ENCODE measurements at regions not wholly inside any gene's neighbourhood (a gene's known extent, or its start where the extent isn't known, plus 50 kb on each side); places are given as distances from the start of the nearest gene placed in this dataset.

DNA sequence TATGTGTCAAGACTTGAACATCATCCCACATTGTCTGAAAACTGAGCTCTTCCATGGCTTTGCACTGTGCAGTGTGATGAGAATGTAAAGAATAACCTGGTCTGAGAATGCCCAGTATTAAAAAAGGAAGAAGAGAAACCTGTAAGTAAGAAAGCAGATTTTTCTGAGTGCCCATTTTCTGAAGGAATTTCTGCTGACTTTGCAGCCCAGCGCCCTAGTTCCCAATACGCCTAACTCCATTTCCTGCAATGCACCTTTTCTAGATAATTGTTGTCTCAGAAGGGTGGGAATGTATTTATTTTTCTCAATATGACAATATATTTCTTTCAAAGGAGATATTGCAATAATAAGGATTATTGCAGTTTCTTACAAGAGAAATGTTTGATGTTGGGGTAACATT is 231.5 kb downstream of the HAO1 start:
- Histone ChIP-seq H4K20me1 (ENCODE audit: insufficient read depth, low read length, poor library complexity, severe bottlenecking) (no peaks in the 10 kb centered on the region), H3K4me3 (ENCODE audit: low read length, poor library complexity, severe bottlenecking) (no peak overlapping the region)
- no peak for TF ChIP-seq CTCF (conservative IDR thresholded peaks at IDR 0.05; ENCODE audit: low read length)
- no peak for TF ChIP-seq EZH2phosphoT487 (IDR thresholded peaks at IDR 0.05; ENCODE audit: borderline replicate concordance)

DNA sequence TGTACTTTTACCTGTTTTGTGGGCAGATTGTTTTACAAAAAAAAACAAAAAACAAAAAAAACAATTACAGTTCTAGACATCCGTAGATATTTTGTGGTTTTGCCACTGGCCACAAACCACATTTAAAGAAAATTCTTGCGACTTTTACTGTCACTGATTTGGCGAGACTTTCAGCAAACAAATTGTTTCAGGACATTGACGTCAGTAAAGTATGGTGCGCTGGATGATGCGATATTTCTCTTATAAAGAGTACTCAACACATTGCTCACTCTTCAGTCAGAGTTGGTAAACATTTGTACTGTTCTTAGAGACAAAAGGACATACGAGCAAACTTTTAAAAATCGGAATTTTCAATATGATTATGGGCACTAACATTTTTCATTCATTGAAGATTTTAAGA is 229.8 kb downstream of the HAO1 start:
- TF ChIP-seq EZH2phosphoT487 (IDR thresholded peaks at IDR 0.05; ENCODE audit: borderline replicate concordance) (no peak), CTCF (conservative IDR thresholded peaks at IDR 0.05; ENCODE audit: low read length) (no peak)
- H3K79me2 ChIP-seq (ENCODE audit: insufficient read depth, low read length) = no peaks in the 10 kb centered on the region
- no peaks in the 10 kb centered on the region for H4K20me1 ChIP-seq (ENCODE audit: insufficient read depth, low read length, poor library complexity, severe bottlenecking)
- H2AFZ ChIP-seq (ENCODE audit: low read length) = no peak overlapping the region
- H3K4me1 ChIP-seq (ENCODE audit: insufficient read depth, low read length, poor library complexity, severe bottlenecking) = no peaks in the 10 kb centered on the region
- H3K9me2 ChIP-seq (replicated peaks; ENCODE audit: low read depth, low read length) = no peaks in the 10 kb centered on the region
- no peak overlapping the region for H3K9ac ChIP-seq (ENCODE audit: low read depth, low read length, poor library complexity, severe bottlenecking)
- H3K4me3 ChIP-seq (ENCODE audit: low read length, poor library complexity, severe bottlenecking) = no peak overlapping the region
- no peaks in the 10 kb centered on the region for H3K27me3 ChIP-seq (ENCODE audit: insufficient read depth, low read length, poor library complexity, severe bottlenecking)
- no peaks in the 10 kb centered on the region for H3K9me3 ChIP-seq (ENCODE audit: insufficient read depth, low read depth, low read length)
- no peaks in the 10 kb centered on the region for H3K36me3 ChIP-seq (ENCODE audit: insufficient read depth, low read length)
- H3K4me2 ChIP-seq (ENCODE audit: low read depth, low read length, poor library complexity, severe bottlenecking) = no peak overlapping the region
- H3F3A ChIP-seq (ENCODE audit: low read depth) = no peaks in the 10 kb centered on the region

More for the DNA sequence above, 231.5 kb downstream of the HAO1 start:
- Histone ChIP-seq H3K9me2 (replicated peaks; ENCODE audit: low read depth, low read length) (no peaks in the 10 kb centered on the region), H3F3A (ENCODE audit: low read depth) (no peaks in the 10 kb centered on the region), H3K36me3 (ENCODE audit: insufficient read depth, low read length) (no peaks in the 10 kb centered on the region), H3K9me3 (ENCODE audit: insufficient read depth, low read depth, low read length) (no peaks in the 10 kb centered on the region), H3K79me2 (ENCODE audit: insufficient read depth, low read length) (no peaks in the 10 kb centered on the region), H3K27me3 (ENCODE audit: insufficient read depth, low read length, poor library complexity, severe bottlenecking) (no peaks in the 10 kb centered on the region), H3K4me1 (ENCODE audit: insufficient read depth, low read length, poor library complexity, severe bottlenecking) (no peaks in the 10 kb centered on the region), H2AFZ (ENCODE audit: low read length) (no peak overlapping the region), H3K4me2 (ENCODE audit: low read depth, low read length, poor library complexity, severe bottlenecking) (no peak overlapping the region), H3K9ac (ENCODE audit: low read depth, low read length, poor library complexity, severe bottlenecking) (no peak overlapping the region)

- no peak overlapping the region for H3K9ac ChIP-seq (ENCODE audit: low read depth, low read length, poor library complexity, severe bottlenecking)
- H3K9me2 ChIP-seq (replicated peaks; ENCODE audit: low read depth, low read length) = no peaks in the 10 kb centered on the region
- no peaks in the 10 kb centered on the region for H4K20me1 ChIP-seq (ENCODE audit: insufficient read depth, low read length, poor library complexity, severe bottlenecking)
- TF ChIP-seq EZH2phosphoT487 (IDR thresholded peaks at IDR 0.05; ENCODE audit: borderline replicate concordance) = no peak
- no peak for TF ChIP-seq CTCF (conservative IDR thresholded peaks at IDR 0.05; ENCODE audit: low read length)
- H3K4me1 ChIP-seq (ENCODE audit: insufficient read depth, low read length, poor library complexity, severe bottlenecking) = no peaks in the 10 kb centered on the region
- no peak overlapping the region for H3K4me2 ChIP-seq (ENCODE audit: low read depth, low read length, poor library complexity, severe bottlenecking)
- no peak overlapping the region for H3K4me3 ChIP-seq (ENCODE audit: low read length, poor library complexity, severe bottlenecking)
- H3K36me3 ChIP-seq (ENCODE audit: insufficient read depth, low read length) = no peaks in the 10 kb centered on the region
- no peaks in the 10 kb centered on the region for H3K27me3 ChIP-seq (ENCODE audit: insufficient read depth, low read length, poor library complexity, severe bottlenecking)
- H2AFZ ChIP-seq (ENCODE audit: low read length) = no peak overlapping the region
- no peaks in the 10 kb centered on the region for H3F3A ChIP-seq (ENCODE audit: low read depth)
- no peaks in the 10 kb centered on the region for H3K79me2 ChIP-seq (ENCODE audit: insufficient read depth, low read length)
- H3K9me3 ChIP-seq (ENCODE audit: insufficient read depth, low read depth, low read length) = no peaks in the 10 kb centered on the region
Measured at GRCh38 chr20:7712661-7713060, 227.6 kb downstream of the HAO1 start.
